Effector memory CD4-positive, alpha-beta T cell (primary cell): ENCODE measurements at regions not wholly inside any gene's neighbourhood (a gene's known extent, or its start where the extent isn't known, plus 50 kb on each side); places are given as distances from the start of the nearest gene placed in this dataset.
A peak's percentile ranks its signal among the peaks of the same experiment; 100 is the strongest.
"Not testable (repeated sequence)": the region's sequence is repeated elsewhere in the genome, so short reads cannot be mapped to it uniquely, and the experiment has no call there.

Source experiments
- DNase-seq, 3 donors: peaks; one replicate each; pipeline ENCODE4 v3.0.0-alpha.2; 2020
- H3K27ac ChIP-seq: 2 replicates; pipeline ENCODE4 v1.7.0; 2013; ENCODE audit warnings: mild to moderate bottlenecking, low read length, moderate library complexity; ENCODE audit not compliant: insufficient read depth, poor library complexity, severe bottlenecking
- H3K27me3 ChIP-seq: replicated peaks from 2 replicates; pipeline ENCODE4 v1.7.0; 2013; ENCODE audit warnings: mild to moderate bottlenecking, low read length; ENCODE audit not compliant: insufficient read depth, control insufficient read depth, poor library complexity, severe bottlenecking
- H3K36me3 ChIP-seq: 2 replicates; pipeline ENCODE4 v1.7.0; 2013; ENCODE audit warnings: mild to moderate bottlenecking, low read length, moderate library complexity; ENCODE audit not compliant: control insufficient read depth, insufficient read depth
- H3K4me1 ChIP-seq: 2 replicates; pipeline ENCODE4 v1.7.0; 2013; ENCODE audit warnings: low read length, mild to moderate bottlenecking; ENCODE audit not compliant: control insufficient read depth, insufficient read depth, poor library complexity, severe bottlenecking
- H3K4me3 ChIP-seq: 2 replicates; pipeline ENCODE4 v1.7.0; 2013; ENCODE audit warnings: low read length, low read depth, mild to moderate bottlenecking; ENCODE audit not compliant: insufficient read depth, poor library complexity, severe bottlenecking
- H3K9me3 ChIP-seq: 2 replicates; pipeline ENCODE4 v1.7.0; 2013; ENCODE audit warnings: mild to moderate bottlenecking, low read length, moderate library complexity; ENCODE audit not compliant: control insufficient read depth

GRCh38 chr3:10723991-10724390, 92.0 kb upstream of the SLC6A11 start:
- Histone ChIP-seq H3K27ac (no peak overlapping the region), H3K4me3 (no peak overlapping the region), H3K9me3 (no peaks in the 10 kb centered on the region), H3K36me3 (no peaks in the 10 kb centered on the region), H3K27me3 (peaks cover 2% of the 10 kb centered on the region), H3K4me1 (no peaks in the 10 kb centered on the region)
- DNase-seq = no peak

- Histone ChIP-seq H3K9me3 (no peaks in the 10 kb centered on the region), H3K36me3 (no peaks in the 10 kb centered on the region), H3K4me3 (no peak overlapping the region), H3K4me1 (no peaks in the 10 kb centered on the region), H3K27ac (no peak overlapping the region), H3K27me3 (peaks cover 2% of the 10 kb centered on the region)
- DNase-seq = no peak
Measured at GRCh38 chr3:10725067-10725466, 91.0 kb upstream of the SLC6A11 start.

GRCh38 chr3:10725846-10726245, 90.2 kb upstream of the SLC6A11 start:
- H3K9me3 ChIP-seq = no peaks in the 10 kb centered on the region
- no peak overlapping the region for H3K27ac ChIP-seq
- DNase-seq = no peak
- H3K4me1 ChIP-seq = no peaks in the 10 kb centered on the region
- no peaks in the 10 kb centered on the region for H3K36me3 ChIP-seq
- H3K4me3 ChIP-seq = no peak overlapping the region
- H3K27me3 ChIP-seq = peaks cover 2% of the 10 kb centered on the region

GRCh38 chr3:10726787-10727186, 89.2 kb upstream of the SLC6A11 start:
- H3K27me3 ChIP-seq = peaks cover 2% of the 10 kb centered on the region
- no peak for DNase-seq
- no peaks in the 10 kb centered on the region for H3K36me3 ChIP-seq
- H3K4me3 ChIP-seq = no peak overlapping the region
- no peak overlapping the region for H3K27ac ChIP-seq
- no peaks in the 10 kb centered on the region for H3K4me1 ChIP-seq
- H3K9me3 ChIP-seq = no peaks in the 10 kb centered on the region

- H3K36me3 ChIP-seq = no peaks in the 10 kb centered on the region
- no peak overlapping the region for H3K4me3 ChIP-seq
- H3K9me3 ChIP-seq = no peaks in the 10 kb centered on the region
- no peaks in the 10 kb centered on the region for H3K4me1 ChIP-seq
- no peak overlapping the region for H3K27ac ChIP-seq
- H3K27me3 ChIP-seq = peaks cover 2% of the 10 kb centered on the region
- no peak for DNase-seq
Measured at GRCh38 chr3:10729439-10729838, 86.6 kb upstream of the SLC6A11 start.

- H3K27ac ChIP-seq = no peak overlapping the region
- no peaks in the 10 kb centered on the region for H3K9me3 ChIP-seq
- no peak for DNase-seq
- no peak overlapping the region for H3K4me3 ChIP-seq
- H3K27me3 ChIP-seq = no peaks in the 10 kb centered on the region
- no peaks in the 10 kb centered on the region for H3K4me1 ChIP-seq
- no peaks in the 10 kb centered on the region for H3K36me3 ChIP-seq
Measured at GRCh38 chr3:10732292-10732691, 83.7 kb upstream of the SLC6A11 start.

- no peaks in the 10 kb centered on the region for H3K36me3 ChIP-seq
- H3K4me1 ChIP-seq = peaks cover under 1% of the 10 kb centered on the region
- H3K27ac ChIP-seq = no peak overlapping the region
- no peaks in the 10 kb centered on the region for H3K27me3 ChIP-seq
- H3K9me3 ChIP-seq = no peaks in the 10 kb centered on the region
- no peak for DNase-seq
- no peak overlapping the region for H3K4me3 ChIP-seq
Measured at GRCh38 chr3:10733297-10733696, 82.7 kb upstream of the SLC6A11 start.

GRCh38 chr3:10736444-10736843, 79.6 kb upstream of the SLC6A11 start:
- H3K27me3 ChIP-seq, H3K9me3 ChIP-seq, H3K4me3 ChIP-seq, H3K36me3 ChIP-seq, H3K4me1 ChIP-seq, H3K27ac ChIP-seq, DNase-seq: not testable (repeated sequence)

GRCh38 chr3:10737785-10738184, 78.2 kb upstream of the SLC6A11 start:
- Histone ChIP-seq H3K36me3 (no peaks in the 10 kb centered on the region), H3K9me3 (no peaks in the 10 kb centered on the region), H3K27me3 (no peaks in the 10 kb centered on the region), H3K4me3 (no peak overlapping the region), H3K27ac (no peak overlapping the region), H3K4me1 (peaks cover 6% of the 10 kb centered on the region)
- no peak for DNase-seq

GRCh38 chr3:10738688-10739372, 77.2 kb upstream of the SLC6A11 start:
- no peaks in the 10 kb centered on the region for H3K36me3 ChIP-seq
- peak; percentile 29 to 64 (median 43) for DNase-seq
- no peaks in the 10 kb centered on the region for H3K27me3 ChIP-seq
- peaks cover 6% of the 10 kb centered on the region for H3K4me1 ChIP-seq
- no peak overlapping the region for H3K27ac ChIP-seq
- H3K4me3 ChIP-seq = peak overlapping the region; percentile 4
- no peaks in the 10 kb centered on the region for H3K9me3 ChIP-seq
